HEK293 (cell line): ENCODE measurements at regions not wholly inside any gene's neighbourhood (a gene's known extent, or its start where the extent isn't known, plus 50 kb on each side); places are given as distances from the start of the nearest gene placed in this dataset.
"Not testable (repeated sequence)": the region's sequence is repeated elsewhere in the genome, so short reads cannot be mapped to it uniquely, and the experiment has no call there.

Source experiments
- CTCF ChIA-PET: fragments of 350-600 bp; formaldehyde crosslinking; extraction: SDS; loops from one replicate; lab custom pipeline; 2021; ENCODE audit warnings: antibody characterized with exemption; lab: Yijun Ruan, JAX
- POLR2A ChIA-PET: fragments of 300-600 bp; formaldehyde crosslinking; extraction: SDS; loops from one replicate; lab custom pipeline; 2020; ENCODE audit warnings: antibody characterized with exemption, inconsistent platforms; lab: Yijun Ruan, JAX
- H3K27ac ChIP-seq: fragments of 200-500 bp; sonication (Bioruptor generic); 2 replicates; pipeline ENCODE4 v1.5.1; 2014; ENCODE audit warnings: low read depth, low read length, control low read depth, inconsistent platforms; ENCODE audit errors: extremely low read depth
- H3K36me3 ChIP-seq, 2 experiments: fragments of 200-500 bp in 1 of 2; sonication (Bioruptor generic) in 1 of 2; 1 replicate in 1 of 2; 2 replicates in 1 of 2; pipeline ENCODE4 v1.5.1; 2014 to 2017; ENCODE audit warnings: inconsistent platforms in 2 of 2, low read length in 2 of 2; ENCODE audit not compliant: control insufficient read depth in 2 of 2, insufficient read depth in 1 of 2
- H3K4me1 ChIP-seq: fragments of 200-500 bp; sonication (Bioruptor generic); 2 replicates; pipeline ENCODE4 v1.5.1; 2014; ENCODE audit warnings: mild to moderate bottlenecking, low read length, inconsistent platforms; ENCODE audit not compliant: control insufficient read depth, insufficient read depth
- H3K4me3 ChIP-seq: 2 replicates; pipeline ENCODE4 v1.5.1; 2011; ENCODE audit warnings: low read depth, mild to moderate bottlenecking, control low read depth, low read length, moderate library complexity
- H3K9me3 ChIP-seq: fragments of 200-500 bp; sonication (Bioruptor generic); 2 replicates; pipeline ENCODE4 v1.5.1; 2014; ENCODE audit warnings: low read depth, low read length, inconsistent platforms; ENCODE audit not compliant: control insufficient read depth, insufficient read depth
- EGR2 ChIP-seq: fragments of 450-650 bp; formaldehyde crosslinking; IDR thresholded peaks from 2 replicates; pipeline ENCODE4 v1.5.1; 2016; ENCODE audit warnings: low read depth, missing biosample characterization, missing genetic modification characterization
- FEZF1 ChIP-seq: fragments of 450-650 bp; formaldehyde crosslinking; IDR thresholded peaks from 2 replicates; pipeline ENCODE4 v1.5.1; 2016; ENCODE audit warnings: missing biosample characterization, missing genetic modification characterization
- GLI2 ChIP-seq: fragments of 450-650 bp; formaldehyde crosslinking; IDR thresholded peaks from 2 replicates; pipeline ENCODE4; 2017; ENCODE audit warnings: missing biosample characterization, missing genetic modification characterization, low read depth, borderline replicate concordance
- KLF7 ChIP-seq: fragments of 450-650 bp; formaldehyde crosslinking; IDR thresholded peaks from 2 replicates; pipeline ENCODE4 v1.5.1; 2016; ENCODE audit warnings: missing biosample characterization, missing genetic modification characterization, borderline replicate concordance
- KLF9 ChIP-seq: fragments of 450-650 bp; formaldehyde crosslinking; IDR thresholded peaks from 2 replicates; pipeline ENCODE4 v1.5.1; 2016; ENCODE audit warnings: missing biosample characterization, missing genetic modification characterization, low read depth
- ZIC2 ChIP-seq: fragments of 450-650 bp; formaldehyde crosslinking; IDR thresholded peaks from 2 replicates; pipeline ENCODE4 v1.5.1; 2016; ENCODE audit warnings: missing biosample characterization, missing genetic modification characterization
- ZNF112 ChIP-seq: fragments of 450-650 bp; formaldehyde crosslinking; IDR thresholded peaks from 2 replicates; pipeline ENCODE4 v1.5.0; 2017; ENCODE audit warnings: missing biosample characterization, missing genetic modification characterization
- ZNF132 ChIP-seq: fragments of 450-650 bp; formaldehyde crosslinking; IDR thresholded peaks from 2 replicates; pipeline ENCODE4 v1.5.1; 2017; ENCODE audit warnings: missing biosample characterization, missing genetic modification characterization, borderline replicate concordance
- ZNF148 ChIP-seq: fragments of 450-650 bp; formaldehyde crosslinking; IDR thresholded peaks from 2 replicates; pipeline ENCODE4 v1.5.0; 2017; ENCODE audit warnings: missing biosample characterization, missing genetic modification characterization, borderline replicate concordance
- ZNF157 ChIP-seq: fragments of 450-650 bp; formaldehyde crosslinking; IDR thresholded peaks from 2 replicates; pipeline ENCODE4 v1.5.1; 2016; ENCODE audit warnings: missing biosample characterization, missing genetic modification characterization
- ZNF169 ChIP-seq: fragments of 450-650 bp; formaldehyde crosslinking; IDR thresholded peaks from 2 replicates; pipeline ENCODE4 v1.5.1; 2016; ENCODE audit warnings: missing biosample characterization, missing genetic modification characterization
- ZNF175 ChIP-seq: fragments of 450-650 bp; formaldehyde crosslinking; IDR thresholded peaks from 2 replicates; pipeline ENCODE4 v1.5.1; 2016; ENCODE audit warnings: missing biosample characterization, missing genetic modification characterization
- ZNF239 ChIP-seq: fragments of 450-650 bp; formaldehyde crosslinking; IDR thresholded peaks from 2 replicates; pipeline ENCODE4 v1.5.1; 2016; ENCODE audit warnings: missing biosample characterization, missing genetic modification characterization
- ZNF266 ChIP-seq: fragments of 450-650 bp; formaldehyde crosslinking; IDR thresholded peaks from 2 replicates; pipeline ENCODE4 v1.5.1; 2016; ENCODE audit warnings: missing biosample characterization, missing genetic modification characterization, low read depth
- ZNF280C ChIP-seq: fragments of 450-650 bp; formaldehyde crosslinking; IDR thresholded peaks from 2 replicates; pipeline ENCODE4 v1.5.1; 2016; ENCODE audit warnings: missing biosample characterization, missing genetic modification characterization
- ZNF335 ChIP-seq: fragments of 450-650 bp; formaldehyde crosslinking; conservative IDR thresholded peaks from 2 replicates; pipeline ENCODE4 v1.5.1; 2016; ENCODE audit warnings: missing biosample characterization, missing genetic modification characterization
- ZNF404 ChIP-seq: fragments of 450-650 bp; formaldehyde crosslinking; IDR thresholded peaks from 2 replicates; pipeline ENCODE4 v1.5.1; 2017; ENCODE audit warnings: missing biosample characterization, missing genetic modification characterization
- ZNF530 ChIP-seq: fragments of 450-650 bp; formaldehyde crosslinking; IDR thresholded peaks from 2 replicates; pipeline ENCODE4 v1.5.1; 2016; ENCODE audit warnings: low read depth, missing biosample characterization, missing genetic modification characterization
- ZNF555 ChIP-seq: fragments of 450-650 bp; formaldehyde crosslinking; conservative IDR thresholded peaks from 2 replicates; pipeline ENCODE4 v1.5.1; 2017; ENCODE audit warnings: missing biosample characterization, mild to moderate bottlenecking, missing genetic modification characterization, inconsistent platforms
- ZNF560 ChIP-seq: fragments of 450-650 bp; formaldehyde crosslinking; IDR thresholded peaks from 2 replicates; pipeline ENCODE4 v1.5.1; 2017; ENCODE audit warnings: missing biosample characterization, missing genetic modification characterization, borderline replicate concordance
- ZNF610 ChIP-seq: fragments of 450-650 bp; formaldehyde crosslinking; IDR thresholded peaks from 2 replicates; pipeline ENCODE4 v1.5.1; 2016; ENCODE audit warnings: missing biosample characterization, missing genetic modification characterization, borderline replicate concordance
- ZNF629 ChIP-seq: fragments of 450-650 bp; formaldehyde crosslinking; IDR thresholded peaks from 2 replicates; pipeline ENCODE4 v1.5.1; 2017; ENCODE audit warnings: missing biosample characterization, missing genetic modification characterization
- ZNF692 ChIP-seq: fragments of 450-650 bp; formaldehyde crosslinking; IDR thresholded peaks from 2 replicates; pipeline ENCODE4 v1.5.1; 2016; ENCODE audit warnings: missing biosample characterization, missing genetic modification characterization

- TF ChIP-seq ZNF280C (tag by site-specific recombination) (no peak), ZNF148 (tag by site-specific recombination) (no peak), ZNF692 (no peak)
- TF ChIP-seq, all 188 proteins: peak for 0
These were observed 338.2 kb upstream of the TARS1 start (continued) for GRCh38 chr5:33102551-33102950.

DNA sequence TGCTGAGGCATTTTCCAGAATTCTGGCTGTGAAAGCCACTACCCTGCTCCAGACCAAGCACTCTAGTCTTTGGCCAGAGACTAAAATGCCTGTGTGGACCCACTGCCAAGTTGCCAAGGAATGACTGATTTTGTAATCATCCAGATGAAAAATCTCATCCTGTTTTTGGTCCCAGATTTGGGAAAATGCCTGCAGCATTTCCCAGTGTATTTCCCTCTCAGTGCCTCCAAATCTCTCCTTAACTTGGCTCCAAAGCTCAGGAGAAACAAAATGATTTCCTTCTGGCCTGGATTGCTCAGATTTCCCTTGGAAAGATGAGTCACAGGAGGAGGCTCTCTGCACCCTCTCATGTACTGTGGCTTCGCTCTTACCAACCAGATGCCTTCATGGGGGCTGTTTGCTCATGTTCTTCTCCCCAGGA is 335.2 kb upstream of the TARS1 start:
- peaks cover 5% of the 10 kb centered on the region for H3K9me3 ChIP-seq
- TF ChIP-seq ZNF530 (tag by site-specific recombination) = no peak
- no peak for TF ChIP-seq KLF9 (tag by site-specific recombination)
- no peak for TF ChIP-seq ZNF335 (tag by site-specific recombination)
- TF ChIP-seq ZNF404 (tag by site-specific recombination) = no peak
- no peak for TF ChIP-seq ZNF239 (tag by site-specific recombination)
- TF ChIP-seq ZNF112 = no peak
- no peak for TF ChIP-seq ZNF266 (tag by site-specific recombination)
- no peak for TF ChIP-seq ZNF157 (tag by site-specific recombination)
- TF ChIP-seq FEZF1 (tag by site-specific recombination) = no peak
- no peak for TF ChIP-seq ZNF132
- TF ChIP-seq ZNF610 = no peak
- no peak for TF ChIP-seq ZNF169 (tag by site-specific recombination)
- TF ChIP-seq ZNF560 (tag by site-specific recombination) = no peak
- TF ChIP-seq KLF7 (tag by site-specific recombination) = no peak
- no peak for TF ChIP-seq ZNF629 (tag by site-specific recombination)
- TF ChIP-seq EGR2 (tag by site-specific recombination) = no peak
- TF ChIP-seq ZIC2 (tag by site-specific recombination) = no peak
- no peak for TF ChIP-seq ZNF175 (tag by site-specific recombination)
- TF ChIP-seq ZNF555 (tag by site-specific recombination) = no peak
- TF ChIP-seq GLI2 (tag by site-specific recombination) = no peak
- TF ChIP-seq, all 188 proteins: peak for 0
- ChIA-PET POLR2A (no interaction called here), CTCF (no interaction called here)
- H3K4me3 ChIP-seq = no peak overlapping the region
- H3K27ac ChIP-seq = no peak overlapping the region
- no peaks in the 10 kb centered on the region for H3K4me1 ChIP-seq
- no peaks in the 10 kb centered on the region for H3K36me3 ChIP-seq

DNA sequence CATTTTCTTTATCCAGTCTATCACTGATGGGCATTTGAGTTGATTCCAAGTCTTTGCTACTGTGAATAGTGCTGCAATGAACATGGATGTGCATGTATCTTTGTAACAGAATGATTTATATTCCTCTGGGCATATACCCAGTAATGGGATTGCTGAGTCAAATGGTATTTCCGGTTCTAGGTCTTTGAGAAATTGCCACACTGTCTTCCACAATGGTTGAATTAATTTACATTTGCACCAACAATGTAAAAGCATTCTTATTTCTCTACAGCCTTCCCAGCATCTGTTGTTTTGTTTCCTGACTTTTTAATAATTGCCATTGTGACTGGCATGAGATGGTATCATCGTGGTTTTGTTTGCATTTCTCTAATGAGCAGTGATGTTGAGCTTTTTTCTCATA is 330.3 kb upstream of the TARS1 start:
- H3K9me3 ChIP-seq, H3K27ac ChIP-seq, CTCF ChIA-PET, POLR2A ChIA-PET, H3K4me1 ChIP-seq, H3K4me3 ChIP-seq, H3K36me3 ChIP-seq: not testable (repeated sequence)
